Neutrophil (primary cell): ENCODE measurements at regions not wholly inside any gene's neighbourhood (a gene's known extent, or its start where the extent isn't known, plus 50 kb on each side); places are given as distances from the start of the nearest gene placed in this dataset.

Source experiments
- H3K27ac ChIP-seq: fragments of 200-600 bp; sonication (generic); 2 replicates; pipeline ENCODE4 v1.5.1; 2016; ENCODE audit warnings: mild to moderate bottlenecking, moderate library complexity
- H3K27me3 ChIP-seq: fragments of 200-600 bp; sonication (generic); 2 replicates; pipeline ENCODE4 v1.6.0; 2016; ENCODE audit warnings: mild to moderate bottlenecking
- H3K36me3 ChIP-seq: fragments of 200-600 bp; sonication (generic); 2 replicates; pipeline ENCODE4 v1.5.1; 2017
- H3K4me1 ChIP-seq, 2 experiments: fragments of 200-600 bp in 1 of 2; sonication (generic) in 1 of 2; 1 replicate in 1 of 2; 2 replicates in 1 of 2; pipeline versions ENCODE4 v1.5.1 to v1.6.1; 2013 to 2016; ENCODE audit warnings: low read depth in 1 of 2, low read length in 1 of 2, mild to moderate bottlenecking in 1 of 2, moderate library complexity in 1 of 2; ENCODE audit not compliant: control insufficient read depth in 1 of 2, insufficient read depth in 1 of 2
- H3K4me3 ChIP-seq, 2 experiments: fragments of 200-600 bp in 1 of 2; sonication (generic) in 1 of 2; 1 replicate in 1 of 2; 2 replicates in 1 of 2; pipeline ENCODE4 v1.5.1; 2013 to 2016; ENCODE audit warnings: low read depth in 1 of 2, low read length in 1 of 2, mild to moderate bottlenecking in 1 of 2, moderate library complexity in 1 of 2
- H3K9me3 ChIP-seq: fragments of 200-600 bp; sonication (generic); 2 replicates; pipeline ENCODE4 v1.5.1; 2016
- CTCF ChIP-seq: fragments of 200-600 bp; sonication (generic); IDR thresholded peaks from 2 replicates; pipeline ENCODE4 v1.5.1; 2016; ENCODE audit warnings: antibody characterized with exemption

GRCh38 chr12:91937706-91938105 is 207.9 kb downstream of the BTG1 start:
- H3K4me3 ChIP-seq = no peak overlapping the region
- H3K4me1 ChIP-seq = no peaks in the 10 kb centered on the region
- no peak overlapping the region for H3K27ac ChIP-seq
- H3K36me3 ChIP-seq = no peaks in the 10 kb centered on the region
- no peaks in the 10 kb centered on the region for H3K9me3 ChIP-seq
- TF ChIP-seq CTCF = no peak
- no peaks in the 10 kb centered on the region for H3K27me3 ChIP-seq

- H3K4me3 ChIP-seq = no peak overlapping the region
- no peak for TF ChIP-seq CTCF
- H3K27me3 ChIP-seq = no peaks in the 10 kb centered on the region
- no peak overlapping the region for H3K27ac ChIP-seq
- H3K9me3 ChIP-seq = no peaks in the 10 kb centered on the region
- H3K4me1 ChIP-seq = no peaks in the 10 kb centered on the region
- H3K36me3 ChIP-seq = no peaks in the 10 kb centered on the region
Measured at GRCh38 chr12:91937009-91937408, 208.6 kb downstream of the BTG1 start.

GRCh38 chr12:91935296-91935695 is 210.3 kb downstream of the BTG1 start:
- Histone ChIP-seq H3K4me1 (no peaks in the 10 kb centered on the region), H3K27ac (no peak overlapping the region), H3K36me3 (no peaks in the 10 kb centered on the region), H3K4me3 (no peak overlapping the region), H3K27me3 (no peaks in the 10 kb centered on the region), H3K9me3 (no peaks in the 10 kb centered on the region)
- no peak for TF ChIP-seq CTCF

- Histone ChIP-seq H3K36me3 (no peaks in the 10 kb centered on the region), H3K4me3 (no peak overlapping the region), H3K27me3 (no peaks in the 10 kb centered on the region), H3K9me3 (no peaks in the 10 kb centered on the region), H3K4me1 (no peaks in the 10 kb centered on the region), H3K27ac (no peak overlapping the region)
- TF ChIP-seq CTCF = no peak
Measured at GRCh38 chr12:91931111-91931510, 214.5 kb downstream of the BTG1 start.

- Histone ChIP-seq H3K36me3 (no peaks in the 10 kb centered on the region), H3K27ac (no peak overlapping the region), H3K4me3 (no peak overlapping the region), H3K4me1 (no peaks in the 10 kb centered on the region), H3K27me3 (no peaks in the 10 kb centered on the region), H3K9me3 (no peaks in the 10 kb centered on the region)
- TF ChIP-seq CTCF = no peak
Measured at GRCh38 chr12:91928501-91928900, 217.1 kb downstream of the BTG1 start.

GRCh38 chr12:91926848-91927247 is 218.8 kb downstream of the BTG1 start:
- no peaks in the 10 kb centered on the region for H3K4me1 ChIP-seq
- H3K36me3 ChIP-seq = no peaks in the 10 kb centered on the region
- H3K9me3 ChIP-seq = no peaks in the 10 kb centered on the region
- no peak for TF ChIP-seq CTCF
- no peak overlapping the region for H3K27ac ChIP-seq
- H3K4me3 ChIP-seq = no peak overlapping the region
- H3K27me3 ChIP-seq = no peaks in the 10 kb centered on the region
